HTR-8/SVneo (cell line): ENCODE measurements at regions not wholly inside any gene's neighbourhood (a gene's known extent, or its start where the extent isn't known, plus 50 kb on each side); places are given as distances from the start of the nearest gene placed in this dataset.
A peak's percentile ranks its signal among the peaks of the same experiment; 100 is the strongest.
"Not testable (repeated sequence)": the region's sequence is repeated elsewhere in the genome, so short reads cannot be mapped to it uniquely, and the experiment has no call there.

ENCODE experiments used
- DNase-seq: peaks from one replicate; pipeline ENCODE4 v3.0.0; 2011; ENCODE audit warnings: low spot score, mixed read lengths; ENCODE audit not compliant: insufficient read length
- FAIRE-seq: peaks from 2 replicates; lab custom pipeline; 2011; peaks lifted over from hg19 to GRCh38; lab: Jason Lieb, UNC

GRCh38 chr17:68674029-68674925, 73.1 kb upstream of the FAM20A start:
- FAIRE-seq (no peak), DNase-seq (no peak)

- FAIRE-seq (peak; percentile 23), DNase-seq (no peak)
Observed at GRCh38 chr17:68670967-68671693, 70.0 kb upstream of the FAM20A start.

- not testable (repeated sequence) for FAIRE-seq, DNase-seq
Observed at GRCh38 chr17:68666438-68666837, 65.3 kb upstream of the FAM20A start.

- FAIRE-seq = no peak
Observed at GRCh38 chr17:68665373-68665772, 64.2 kb upstream of the FAM20A start.

GRCh38 chr17:68662479-68662878, 61.3 kb upstream of the FAM20A start:
- FAIRE-seq (no peak), DNase-seq (no peak)

More at GRCh38 chr17:68665373-68665772, 64.2 kb upstream of the FAM20A start:
- no peak for DNase-seq

GRCh38 chr17:68662037-68662432, 60.9 kb upstream of the FAM20A start:
- FAIRE-seq (no peak), DNase-seq (no peak)

GRCh38 chr17:68661265-68662036, 60.3 kb upstream of the FAM20A start:
- DNase-seq (no peak), FAIRE-seq (no peak)

- no peak for DNase-seq
Observed at GRCh38 chr17:68660302-68660701, 59.1 kb upstream of the FAM20A start.

GRCh38 chr17:68658999-68659780, 58.0 kb upstream of the FAM20A start:
- FAIRE-seq (no peak), DNase-seq (no peak)

More at GRCh38 chr17:68660302-68660701, 59.1 kb upstream of the FAM20A start:
- peak; percentile 38 for FAIRE-seq

- FAIRE-seq = no peak
Observed at GRCh38 chr17:68657576-68657975, 56.4 kb upstream of the FAM20A start.

GRCh38 chr17:68657166-68657565, 56.0 kb upstream of the FAM20A start:
- FAIRE-seq (no peak), DNase-seq (no peak)

More at GRCh38 chr17:68657576-68657975, 56.4 kb upstream of the FAM20A start:
- no peak for DNase-seq

GRCh38 chr17:68656666-68657065, 55.5 kb upstream of the FAM20A start:
- no peak for FAIRE-seq

More at GRCh38 chr17:68656666-68657065, 55.5 kb upstream of the FAM20A start:
- no peak for DNase-seq
